HG02943 (cell line): ENCODE measurements at regions not wholly inside any gene's neighbourhood (a gene's known extent, or its start where the extent isn't known, plus 50 kb on each side); places are given as distances from the start of the nearest gene placed in this dataset.

Experiments used
- ATAC-seq: cut with Tn5 transposase; IDR thresholded peaks from one replicate; pipeline ENCODE4 v1.9.1; 2021; ENCODE audit warnings: mild to moderate bottlenecking, low read depth, moderate library complexity; ENCODE audit not compliant: unreplicated experiment

GRCh38 chr18:37953876-37954275 is 388.3 kb upstream of the CELF4 start:
- ATAC-seq: no peak

DNA sequence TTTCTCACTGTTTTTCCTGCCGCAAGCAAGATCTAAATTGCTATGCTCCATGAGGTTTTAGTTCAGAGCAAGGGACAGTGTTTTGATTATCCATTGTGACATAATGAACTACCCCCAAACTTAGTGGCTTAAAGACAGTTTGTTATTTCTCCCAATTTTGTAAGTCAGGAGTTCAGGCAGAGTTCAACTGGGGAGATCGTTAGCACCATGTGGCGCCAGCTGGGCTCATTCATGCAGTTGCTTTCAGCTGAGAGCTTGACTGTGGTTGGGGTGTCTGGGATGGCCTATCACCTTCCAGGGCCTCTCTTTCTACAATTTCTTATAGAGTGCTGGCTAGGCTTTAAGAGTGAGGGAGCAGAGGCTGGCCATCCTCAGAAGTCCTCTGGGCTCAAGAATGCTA is 382.9 kb upstream of the CELF4 start:
- ATAC-seq: no peak

DNA sequence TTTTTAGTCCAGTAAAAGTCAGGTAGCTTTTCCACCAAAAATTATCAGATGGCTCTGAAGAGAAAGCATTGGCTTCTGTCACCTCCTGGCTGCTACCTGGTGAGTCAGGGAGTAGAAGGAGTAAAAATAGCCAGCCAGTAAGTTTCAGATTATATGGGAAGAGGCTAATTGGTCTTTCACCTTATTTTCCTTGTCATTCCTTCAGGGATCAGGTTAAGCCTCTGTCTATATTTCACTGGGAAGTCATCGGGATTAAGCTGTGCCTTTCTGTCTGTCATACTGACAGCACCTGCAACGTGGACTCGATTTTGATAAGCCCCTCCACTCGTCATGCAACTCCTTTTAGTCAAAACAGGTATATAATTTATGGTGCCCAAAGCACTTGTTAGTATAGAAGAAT is 380.7 kb upstream of the CELF4 start:
- no peak for ATAC-seq

DNA sequence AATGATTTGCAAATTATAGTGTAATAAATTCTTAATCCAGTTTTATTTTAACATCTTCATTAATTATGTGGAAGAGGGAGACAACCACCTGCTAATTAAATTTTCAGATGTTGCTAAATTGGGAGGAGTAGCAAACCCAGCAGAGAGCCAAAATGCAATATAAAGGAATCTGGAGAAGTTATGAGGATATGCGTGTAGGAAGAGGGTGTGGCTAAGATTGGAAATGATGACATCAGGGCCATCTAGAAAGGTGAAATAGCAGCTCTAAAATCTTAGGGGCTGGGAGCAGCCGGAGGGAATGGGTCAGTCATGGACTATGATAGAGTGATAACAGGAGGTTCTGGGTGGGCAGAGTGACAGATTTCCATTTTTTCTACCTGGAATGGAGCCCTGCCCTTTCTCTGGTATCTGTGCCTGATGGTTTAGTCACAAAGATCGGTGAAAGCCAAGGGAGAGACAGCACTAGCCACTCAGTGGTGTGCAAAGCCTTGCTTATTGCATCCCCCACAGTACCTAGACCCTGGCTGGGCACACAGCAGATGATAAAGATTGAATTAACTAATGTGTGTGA is 379.2 kb upstream of the CELF4 start:
- no peak for ATAC-seq

DNA sequence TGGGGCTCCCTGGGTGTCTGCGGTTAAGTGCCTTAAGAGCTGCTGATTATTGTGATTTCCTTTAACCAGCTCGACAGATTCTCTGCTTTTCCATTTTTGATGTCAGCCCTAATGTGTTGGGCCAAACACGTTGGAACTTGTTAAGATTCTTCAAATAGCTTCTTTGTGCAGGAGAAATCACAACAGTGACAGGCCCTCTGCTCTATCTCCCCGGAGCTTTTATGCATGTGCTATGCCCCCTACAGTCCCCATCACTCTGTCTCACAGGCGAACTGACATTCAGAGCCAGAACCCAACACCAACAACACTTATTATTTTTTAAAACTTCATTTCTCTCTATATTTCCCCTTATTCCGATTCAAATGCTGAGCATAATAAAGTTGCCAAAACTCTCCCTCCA is 371.7 kb upstream of the CELF4 start:
- no peak for ATAC-seq

DNA sequence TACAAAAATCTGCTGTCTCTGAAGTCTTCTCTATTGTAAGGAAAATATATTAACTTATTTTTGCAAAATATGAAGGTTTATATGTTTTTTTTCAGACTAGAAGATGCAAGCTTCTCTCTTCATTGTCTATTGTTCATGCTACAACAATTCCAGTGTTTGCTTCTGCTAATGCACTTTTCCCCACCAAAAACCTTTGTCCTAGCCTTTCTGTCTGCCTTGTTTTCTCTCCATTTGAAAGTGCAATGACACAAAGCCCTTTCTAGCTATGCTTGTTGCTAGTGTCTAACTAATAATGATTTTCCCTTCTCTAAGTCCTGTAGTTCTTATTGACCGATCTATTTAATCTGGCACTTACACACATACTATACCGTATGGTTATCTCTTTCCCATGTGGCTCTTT is 369.5 kb upstream of the CELF4 start:
- ATAC-seq: no peak

DNA sequence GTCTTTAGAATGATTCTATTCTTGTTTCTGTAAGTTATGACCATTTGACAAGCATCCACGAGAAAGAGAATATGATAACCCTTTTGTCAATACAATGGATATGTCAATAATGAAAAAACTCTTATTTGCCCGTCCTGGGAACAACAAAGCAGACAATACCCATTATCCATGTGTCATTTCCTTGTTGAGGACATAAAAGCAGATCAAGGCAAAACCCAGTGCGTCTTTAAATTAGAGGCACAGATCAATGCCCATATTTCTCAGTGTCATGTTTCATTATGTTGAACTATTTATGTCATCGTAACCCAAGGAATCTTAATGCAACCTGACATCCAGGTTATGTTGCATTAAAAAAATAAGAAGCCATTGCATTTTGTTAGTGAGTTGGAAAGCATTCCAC is 365.0 kb upstream of the CELF4 start:
- ATAC-seq: no peak

DNA sequence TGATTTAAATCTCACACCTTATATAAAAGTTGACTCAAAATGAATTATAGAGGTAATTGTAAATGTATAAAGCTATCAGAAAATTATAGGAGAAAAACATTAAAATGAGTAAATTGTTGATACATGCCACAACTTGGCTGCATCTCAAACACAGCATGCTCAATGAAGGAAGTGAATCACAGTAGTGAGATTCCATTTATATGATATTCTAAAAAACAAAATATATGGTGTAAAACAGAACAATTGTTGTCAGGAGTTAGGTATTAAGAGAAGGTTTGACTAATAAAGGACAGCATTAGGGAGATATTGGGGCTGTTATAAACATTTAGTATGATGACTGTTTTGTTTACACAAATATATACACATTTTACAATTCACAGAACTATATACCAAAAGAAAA is 356.6 kb upstream of the CELF4 start:
- ATAC-seq: no peak

DNA sequence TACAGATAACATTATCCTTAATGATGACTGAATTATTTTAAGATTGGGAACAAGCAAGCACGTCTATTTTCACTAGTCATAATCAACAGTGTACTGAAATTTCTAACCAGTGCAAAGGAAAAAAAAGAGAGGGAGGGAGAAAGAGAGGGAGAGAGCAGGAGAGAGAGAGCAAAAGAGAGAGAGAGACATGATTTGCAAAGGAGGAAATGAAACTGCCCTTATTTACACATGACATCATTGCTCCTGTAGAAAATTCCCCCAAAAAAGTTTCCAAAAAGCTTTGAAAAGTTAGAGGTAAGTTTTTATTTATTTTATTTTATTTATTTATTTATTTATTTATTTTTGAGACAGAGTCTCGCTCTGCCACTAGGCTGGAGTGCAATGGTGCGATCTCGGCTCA is 355.3 kb upstream of the CELF4 start:
- ATAC-seq: no peak

DNA sequence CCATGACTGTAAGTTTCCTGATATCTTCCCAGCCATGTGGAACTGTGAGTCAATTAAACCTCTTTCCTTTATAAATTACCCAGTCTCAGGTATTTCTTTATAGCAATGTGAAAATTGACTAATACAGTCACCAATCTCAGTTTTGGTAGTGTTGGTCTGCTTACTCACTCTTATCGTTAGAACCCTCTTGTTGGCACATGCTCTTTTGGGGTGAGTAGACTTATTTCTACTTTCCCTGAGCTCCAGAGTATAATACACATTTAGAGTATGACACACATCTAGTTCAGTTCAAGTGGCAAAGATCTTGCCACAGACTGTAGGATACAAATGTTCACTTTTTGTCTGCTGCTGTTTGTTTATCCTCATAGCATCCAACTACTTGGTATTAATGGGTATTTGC is 347.5 kb upstream of the CELF4 start:
- no peak for ATAC-seq

GRCh38 chr18:37902344-37902743 is 336.7 kb upstream of the CELF4 start:
- ATAC-seq: no peak

DNA sequence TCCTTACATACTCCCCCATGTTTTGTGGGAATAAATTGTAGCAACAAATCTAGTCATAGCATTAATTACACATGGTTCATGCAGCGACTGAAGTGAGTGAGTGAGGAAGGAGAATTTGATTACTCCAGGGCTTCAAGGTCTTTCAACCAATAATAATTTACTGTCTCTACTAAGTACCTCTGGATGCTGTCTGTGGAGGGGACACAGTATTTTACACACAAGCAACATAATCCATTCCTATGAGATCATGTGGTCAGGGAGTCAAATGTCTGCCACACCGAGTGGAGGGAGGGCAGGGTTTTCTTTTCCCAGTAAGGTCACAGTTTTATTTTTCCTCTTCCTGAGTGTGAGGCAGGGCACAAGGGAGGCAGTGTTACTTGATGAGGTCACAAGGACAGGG is 334.7 kb upstream of the CELF4 start:
- no peak for ATAC-seq

DNA sequence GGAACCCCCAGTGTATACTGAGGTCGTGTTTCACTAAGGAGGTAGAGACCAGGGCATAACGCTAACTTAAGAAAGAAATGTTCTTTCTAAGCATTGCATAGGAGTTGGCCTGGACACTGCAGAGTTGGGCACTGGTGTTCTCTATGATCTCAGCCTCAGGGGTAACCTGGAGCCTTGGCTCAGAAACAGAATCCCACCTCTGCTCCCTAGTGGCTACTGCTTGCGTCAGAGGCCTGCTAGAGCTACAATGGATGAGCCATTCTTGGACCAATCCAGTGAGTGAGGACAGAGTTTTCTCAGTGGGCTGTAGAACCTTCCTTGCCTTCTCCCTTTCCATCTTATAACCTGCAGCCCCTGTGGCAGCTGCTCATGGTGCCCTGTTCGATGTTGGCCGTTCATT is 324.4 kb upstream of the CELF4 start:
- no peak for ATAC-seq

- no peak for ATAC-seq
Observed at GRCh38 chr18:37874721-37875120, 309.1 kb upstream of the CELF4 start.

DNA sequence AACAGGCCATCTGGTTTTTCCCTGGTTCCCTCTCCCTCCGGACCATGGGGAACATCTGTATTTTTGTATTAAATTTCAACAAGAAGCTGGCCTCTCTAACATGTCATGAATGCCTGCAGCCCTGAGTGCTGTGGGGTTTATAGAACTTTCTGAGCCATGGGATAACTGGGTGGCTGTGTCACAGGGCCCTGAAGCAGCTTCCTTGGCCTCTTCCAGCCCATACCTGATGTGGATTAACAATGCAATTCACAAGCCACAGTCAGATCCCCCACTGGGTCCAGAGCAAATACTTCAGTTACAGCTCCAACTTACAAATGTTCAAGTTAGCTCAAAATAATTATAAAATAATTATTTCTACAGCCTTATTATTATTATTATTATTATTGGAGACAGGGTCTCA is 307.8 kb upstream of the CELF4 start:
- ATAC-seq: no peak

DNA sequence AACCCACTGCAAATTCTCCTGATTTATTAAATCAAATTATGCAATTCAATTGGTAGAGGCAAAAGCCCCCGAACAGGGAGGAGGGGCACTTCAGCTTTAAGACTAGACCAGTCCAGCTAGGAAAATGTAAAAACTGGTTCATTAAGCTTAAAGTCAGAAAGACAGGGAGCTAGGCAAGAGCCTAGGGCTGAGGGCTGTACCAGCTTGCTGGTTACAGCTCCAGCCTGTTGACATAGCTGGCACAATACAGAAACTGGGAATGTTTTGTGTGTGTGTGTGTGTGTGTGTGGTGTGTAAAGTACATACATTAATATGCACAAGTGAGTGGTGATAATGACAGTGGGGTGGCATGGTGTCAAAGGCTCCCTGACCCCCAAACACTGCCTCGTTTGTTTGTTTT is 307.0 kb upstream of the CELF4 start:
- no peak for ATAC-seq

GRCh38 chr18:37871561-37871960 is 306.0 kb upstream of the CELF4 start:
- no peak for ATAC-seq

GRCh38 chr18:37869051-37869450 is 303.5 kb upstream of the CELF4 start:
- no peak for ATAC-seq

DNA sequence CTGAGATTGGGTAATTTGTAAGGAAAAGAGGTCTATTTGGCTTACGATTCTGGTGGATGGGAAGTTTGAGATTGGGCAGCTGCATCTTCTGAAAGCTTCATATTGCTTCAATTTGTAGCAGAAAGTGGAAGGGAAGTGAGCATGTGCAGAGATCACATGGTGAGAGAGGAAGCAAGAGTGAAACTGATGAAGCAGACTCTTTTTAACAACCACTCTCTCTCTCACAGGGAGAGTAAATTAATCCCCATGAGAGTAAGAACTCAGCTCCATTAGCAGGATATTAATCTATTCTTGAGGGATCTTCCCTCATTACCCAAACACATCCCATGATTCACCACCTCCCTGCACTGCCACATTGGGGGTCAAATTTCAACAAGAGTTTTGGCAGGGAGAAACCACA is 298.5 kb upstream of the CELF4 start:
- ATAC-seq: no peak

GRCh38 chr18:37861981-37862380 is 296.4 kb upstream of the CELF4 start:
- no peak for ATAC-seq

DNA sequence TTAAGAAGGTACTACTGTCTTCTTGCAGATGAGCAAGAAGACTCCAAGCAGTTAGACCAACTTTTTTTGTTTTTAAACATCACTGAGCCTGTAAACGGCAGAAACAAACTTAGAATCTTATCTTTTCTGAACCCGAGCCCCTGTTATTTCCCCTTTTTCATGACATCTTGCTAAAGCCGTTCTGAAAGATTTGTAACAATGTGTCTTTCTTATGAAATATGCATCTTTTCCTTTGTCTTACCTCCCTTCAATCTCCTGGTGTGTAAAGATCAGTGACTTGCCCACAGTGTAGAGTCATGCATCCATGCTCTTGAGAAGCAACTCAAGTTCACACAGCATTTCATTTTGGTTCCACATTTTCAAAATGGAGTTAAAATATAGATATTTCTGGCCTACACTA is 288.8 kb upstream of the CELF4 start:
- ATAC-seq: no peak

GRCh38 chr18:37853706-37854105 is 288.1 kb upstream of the CELF4 start:
- no peak for ATAC-seq

DNA sequence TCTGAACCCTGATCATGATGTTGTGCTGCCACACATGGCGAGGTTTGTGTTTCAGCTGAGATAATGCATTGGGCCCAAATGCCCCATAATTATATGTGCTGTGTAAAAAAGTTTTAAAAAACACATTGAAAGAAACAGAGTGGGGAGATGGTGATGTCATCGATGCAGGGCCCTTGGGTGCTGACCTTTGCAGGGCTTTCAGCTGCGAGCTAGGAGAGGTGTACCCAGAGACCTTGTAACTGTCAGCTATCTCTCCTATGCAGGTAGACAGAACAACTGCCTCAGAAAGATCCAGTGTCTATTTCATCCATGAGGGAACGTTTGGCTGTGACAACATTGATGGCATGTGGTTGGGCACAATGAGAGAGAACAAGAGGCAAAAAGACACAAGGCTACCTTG is 286.9 kb upstream of the CELF4 start:
- ATAC-seq: no peak
